Adipocyte (in vitro differentiated cells): ENCODE measurements at regions not wholly inside any gene's neighbourhood (a gene's known extent, or its start where the extent isn't known, plus 50 kb on each side); places are given as distances from the start of the nearest gene placed in this dataset.
"Not testable (repeated sequence)": the region's sequence is repeated elsewhere in the genome, so short reads cannot be mapped to it uniquely, and the experiment has no call there.

ENCODE experiments used
- DNase-seq: peaks from one replicate; pipeline ENCODE4 v3.0.0-alpha.2; 2015; ENCODE audit warnings: low read depth
- H3K27me3 ChIP-seq: replicated peaks from 2 replicates; pipeline ENCODE4 v1.7.0; 2013; ENCODE audit warnings: mild to moderate bottlenecking, low read length, moderate library complexity; ENCODE audit not compliant: control insufficient read depth, insufficient read depth
- H3K36me3 ChIP-seq: 2 replicates; pipeline ENCODE4 v1.7.0; 2013; ENCODE audit warnings: low read length, mild to moderate bottlenecking, moderate library complexity; ENCODE audit not compliant: control insufficient read depth, insufficient read depth, severe bottlenecking
- H3K4me1 ChIP-seq: 2 replicates; pipeline ENCODE4 v1.7.0; 2013; ENCODE audit warnings: mild to moderate bottlenecking, low read length, moderate library complexity; ENCODE audit not compliant: control insufficient read depth, insufficient read depth
- H3K4me3 ChIP-seq: 2 replicates; pipeline ENCODE4 v1.7.0; 2013; ENCODE audit warnings: mild to moderate bottlenecking, low read length, moderate library complexity
- H3K9ac ChIP-seq: 2 replicates; pipeline ENCODE4 v1.7.0; 2013; ENCODE audit warnings: mild to moderate bottlenecking, low read length, moderate library complexity
- H3K9me3 ChIP-seq: 2 replicates; pipeline ENCODE4 v1.7.0; 2013; ENCODE audit warnings: mild to moderate bottlenecking, low read length, moderate library complexity; ENCODE audit not compliant: control insufficient read depth

- no peaks in the 10 kb centered on the region for H3K27me3 ChIP-seq
Observed at GRCh38 chr1:194684636-194685035, 1498.2 kb upstream of the B3GALT2 start.

GRCh38 chr1:194658090-194658439 is 1471.7 kb upstream of the B3GALT2 start:
- H3K4me3 ChIP-seq, result no peak overlapping the region
- no peaks in the 10 kb centered on the region for H3K4me1 ChIP-seq
- no peak overlapping the region for H3K9ac ChIP-seq
- peak; percentile 29 for DNase-seq
- peaks cover 3% of the 10 kb centered on the region for H3K9me3 ChIP-seq
- no peaks in the 10 kb centered on the region for H3K36me3 ChIP-seq
- H3K27me3 ChIP-seq, result no peaks in the 10 kb centered on the region

More at GRCh38 chr1:194684636-194685035, 1498.2 kb upstream of the B3GALT2 start:
- peak; percentile 13 for DNase-seq
- H3K36me3 ChIP-seq, result no peaks in the 10 kb centered on the region
- H3K9me3 ChIP-seq, result no peaks in the 10 kb centered on the region
- H3K9ac ChIP-seq, result no peak overlapping the region
- no peak overlapping the region for H3K4me3 ChIP-seq
- no peaks in the 10 kb centered on the region for H3K4me1 ChIP-seq

GRCh38 chr1:194654956-194655355 is 1468.5 kb upstream of the B3GALT2 start:
- Histone ChIP-seq H3K9me3 (peaks cover 3% of the 10 kb centered on the region), H3K36me3 (no peaks in the 10 kb centered on the region), H3K4me1 (no peaks in the 10 kb centered on the region), H3K4me3 (no peak overlapping the region), H3K9ac (no peak overlapping the region), H3K27me3 (no peaks in the 10 kb centered on the region)
- no peak for DNase-seq

- Histone ChIP-seq H3K4me3 (no peak overlapping the region), H3K9ac (no peak overlapping the region), H3K27me3 (no peaks in the 10 kb centered on the region), H3K9me3 (peaks cover 3% of the 10 kb centered on the region), H3K36me3 (no peaks in the 10 kb centered on the region), H3K4me1 (no peaks in the 10 kb centered on the region)
- DNase-seq, result no peak
Observed at GRCh38 chr1:194653385-194653784, 1467.0 kb upstream of the B3GALT2 start.

GRCh38 chr1:194647118-194647517 is 1460.7 kb upstream of the B3GALT2 start:
- H3K9me3 ChIP-seq, result no peaks in the 10 kb centered on the region
- H3K9ac ChIP-seq, result no peak overlapping the region
- DNase-seq, result no peak

GRCh38 chr1:194644528-194644927 is 1458.1 kb upstream of the B3GALT2 start:
- H3K27me3 ChIP-seq, result no peaks in the 10 kb centered on the region
- no peaks in the 10 kb centered on the region for H3K36me3 ChIP-seq
- DNase-seq, result no peak
- H3K9ac ChIP-seq, result no peak overlapping the region
- no peaks in the 10 kb centered on the region for H3K4me1 ChIP-seq
- H3K4me3 ChIP-seq, result no peak overlapping the region
- no peaks in the 10 kb centered on the region for H3K9me3 ChIP-seq

More at GRCh38 chr1:194647118-194647517, 1460.7 kb upstream of the B3GALT2 start:
- Histone ChIP-seq H3K36me3 (no peaks in the 10 kb centered on the region), H3K4me1 (no peaks in the 10 kb centered on the region), H3K4me3 (no peak overlapping the region), H3K27me3 (no peaks in the 10 kb centered on the region)

- Histone ChIP-seq H3K9ac (no peak overlapping the region), H3K9me3 (no peaks in the 10 kb centered on the region), H3K4me1 (no peaks in the 10 kb centered on the region), H3K36me3 (no peaks in the 10 kb centered on the region), H3K4me3 (no peak overlapping the region), H3K27me3 (no peaks in the 10 kb centered on the region)
- no peak for DNase-seq
Observed at GRCh38 chr1:194640322-194640721, 1453.9 kb upstream of the B3GALT2 start.

GRCh38 chr1:194629011-194629410 is 1442.6 kb upstream of the B3GALT2 start:
- H3K36me3 ChIP-seq, result no peaks in the 10 kb centered on the region
- DNase-seq, result no peak
- H3K9ac ChIP-seq, result no peak overlapping the region
- H3K27me3 ChIP-seq, result no peaks in the 10 kb centered on the region
- H3K9me3 ChIP-seq, result peaks cover 8% of the 10 kb centered on the region
- no peak overlapping the region for H3K4me3 ChIP-seq
- no peaks in the 10 kb centered on the region for H3K4me1 ChIP-seq

GRCh38 chr1:194624833-194625232 is 1438.4 kb upstream of the B3GALT2 start:
- no peak for DNase-seq
- no peak overlapping the region for H3K4me3 ChIP-seq
- peaks cover 8% of the 10 kb centered on the region for H3K9me3 ChIP-seq
- H3K27me3 ChIP-seq, result no peaks in the 10 kb centered on the region
- no peak overlapping the region for H3K9ac ChIP-seq
- H3K4me1 ChIP-seq, result no peaks in the 10 kb centered on the region
- no peaks in the 10 kb centered on the region for H3K36me3 ChIP-seq

- H3K9me3 ChIP-seq, result peaks cover 5% of the 10 kb centered on the region
- H3K36me3 ChIP-seq, result no peaks in the 10 kb centered on the region
- H3K4me1 ChIP-seq, result no peaks in the 10 kb centered on the region
- no peak overlapping the region for H3K4me3 ChIP-seq
- no peaks in the 10 kb centered on the region for H3K27me3 ChIP-seq
- no peak for DNase-seq
- no peak overlapping the region for H3K9ac ChIP-seq
Observed at GRCh38 chr1:194618101-194618500, 1431.7 kb upstream of the B3GALT2 start.

- H3K4me1 ChIP-seq, H3K27me3 ChIP-seq, H3K36me3 ChIP-seq, H3K4me3 ChIP-seq, DNase-seq, H3K9me3 ChIP-seq, H3K9ac ChIP-seq: not testable (repeated sequence)
Observed at GRCh38 chr1:194617272-194617671, 1430.9 kb upstream of the B3GALT2 start.

GRCh38 chr1:194616835-194617234 is 1430.4 kb upstream of the B3GALT2 start:
- no peaks in the 10 kb centered on the region for H3K36me3 ChIP-seq
- H3K4me3 ChIP-seq, result no peak overlapping the region

More at GRCh38 chr1:194616835-194617234, 1430.4 kb upstream of the B3GALT2 start:
- DNase-seq, result no peak
- Histone ChIP-seq H3K4me1 (no peaks in the 10 kb centered on the region), H3K27me3 (no peaks in the 10 kb centered on the region), H3K9ac (no peak overlapping the region), H3K9me3 (peaks cover 5% of the 10 kb centered on the region)
